HCT116 (cell line): ENCODE measurements at regions not wholly inside any gene's neighbourhood (a gene's known extent, or its start where the extent isn't known, plus 50 kb on each side); places are given as distances from the start of the nearest gene placed in this dataset.

Source experiments
- ATAC-seq: fragments of 200-7000 bp; cut with Tn5 transposase; 2 replicates; pipeline ENCODE4 v1.9.1; 2020; ENCODE audit warnings: mild to moderate bottlenecking, moderate library complexity
- BruUV-seq: library from RNA; stranded (reverse); fragments of 400-500 nt; replicated peaks from 2 replicates; lab custom pipeline; 2021; lab: Mats Ljungman, UMichigan
- CTCF ChIA-PET: fragments of 300-600 bp; sonication (Branson Sonifier 250); formaldehyde crosslinking; loops from one replicate; lab custom pipeline; 2021; ENCODE audit warnings: antibody characterized with exemption; lab: Charles Lee
- POLR2A ChIA-PET: fragments of 300-600, 350-600 bp; sonication (Branson Sonifier 250); formaldehyde crosslinking; loops from one replicate; lab custom pipeline; 2021; ENCODE audit warnings: antibody characterized with exemption; lab: Charles Lee
- RAD21 ChIA-PET, 2 experiments: fragments of 300-600 bp; sonication (Branson Sonifier 250); formaldehyde crosslinking; loops; one replicate each; lab custom pipeline; 2023; ENCODE audit warnings: low total read pairs in 2 of 2; ENCODE audit not compliant: uncharacterized antibody in 2 of 2, unreplicated experiment in 2 of 2, low non-redundant PET in 1 of 2; lab: Charles Lee
- DNase-seq: peaks from one replicate; pipeline ENCODE4 v3.0.0-alpha.2; 2010; ENCODE audit warnings: low read depth, low spot score
- H2AFZ ChIP-seq: fragments of 200-600 bp; shearing (Covaris generic), sonication (generic); 2 replicates; pipeline ENCODE4 v1.6.1; 2017; ENCODE audit warnings: low read depth, mixed run types, mixed read lengths, antibody characterized with exemption, low read length; ENCODE audit not compliant: poor library complexity, severe bottlenecking
- H3K27ac ChIP-seq: 2 replicates; pipeline ENCODE4 v1.5.1; 2012; ENCODE audit warnings: low read depth, low read length
- H3K27me3 ChIP-seq: fragments of 200-600 bp; sonication (generic); 2 replicates; pipeline ENCODE4 v1.6.1; 2016; ENCODE audit warnings: mixed run types, low read length, mixed read lengths; ENCODE audit not compliant: insufficient read depth
- H3K36me3 ChIP-seq, 2 experiments: fragments of 200-500 bp in 1 of 2; fragments of 200-600 bp in 1 of 2; sonication (Bioruptor generic) in 1 of 2; sonication (generic) in 1 of 2; 2 replicates each; pipeline versions ENCODE4 v1.5.1 to v1.6.1; 2014 to 2016; ENCODE audit warnings: low read length in 2 of 2, inconsistent platforms in 1 of 2, mixed read lengths in 1 of 2, mixed run types in 1 of 2; ENCODE audit not compliant: insufficient read depth in 2 of 2, control insufficient read depth in 1 of 2
- H3K4me1 ChIP-seq, 2 experiments: fragments of 200-600 bp in 1 of 2; sonication (generic) in 1 of 2; 2 replicates each; pipeline versions ENCODE4 v1.5.1 to v1.6.1; 2012 to 2017; ENCODE audit warnings: low read length in 2 of 2, inconsistent platforms in 1 of 2, mild to moderate bottlenecking in 1 of 2, mixed read lengths in 1 of 2, mixed run types in 1 of 2, moderate library complexity in 1 of 2; ENCODE audit not compliant: insufficient read depth in 2 of 2, control insufficient read depth in 1 of 2
- H3K4me2 ChIP-seq: fragments of 200-600 bp; sonication (generic); 2 replicates; pipeline ENCODE4 v1.6.1; 2017; ENCODE audit warnings: mixed run types, low read length, mixed read lengths
- H3K4me3 ChIP-seq, 2 experiments: fragments of 200-600 bp in 1 of 2; sonication (generic) in 1 of 2; replicated peaks in 1 of 2; 2 replicates each; pipeline ENCODE4 v1.5.1; 2011 to 2016; ENCODE audit warnings: low read length in 2 of 2, control low read depth in 1 of 2, low read depth in 1 of 2, mild to moderate bottlenecking in 1 of 2, mixed read lengths in 1 of 2, mixed run types in 1 of 2
- H3K79me2 ChIP-seq: fragments of 200-600 bp; sonication (generic); 2 replicates; pipeline ENCODE4 v1.6.1; 2017; ENCODE audit warnings: mild to moderate bottlenecking, mixed run types, low read length, moderate library complexity, mixed read lengths; ENCODE audit not compliant: insufficient read depth
- H3K9ac ChIP-seq: fragments of 200-600 bp; sonication (generic); 2 replicates; pipeline ENCODE4 v1.6.1; 2016; ENCODE audit warnings: low read length, mixed read lengths
- H3K9me2 ChIP-seq: fragments of 200-600 bp; sonication (generic), shearing (Covaris generic); 2 replicates; pipeline ENCODE4 v1.6.1; 2017; ENCODE audit warnings: mixed run types, mild to moderate bottlenecking, moderate library complexity; ENCODE audit not compliant: insufficient read depth
- H3K9me3 ChIP-seq, 2 experiments: fragments of 200-500 bp in 1 of 2; fragments of 200-600 bp in 1 of 2; sonication (Bioruptor generic) in 1 of 2; sonication (generic) in 1 of 2; 2 replicates each; pipeline ENCODE4 v1.6.1; 2014 to 2017; ENCODE audit warnings: low read length in 2 of 2, mixed read lengths in 2 of 2, inconsistent platforms in 1 of 2, low read depth in 1 of 2, mild to moderate bottlenecking in 1 of 2, mixed run types in 1 of 2, moderate library complexity in 1 of 2; ENCODE audit not compliant: control insufficient read depth in 1 of 2, insufficient read depth in 1 of 2
- H4K20me1 ChIP-seq: fragments of 200-600 bp; sonication (generic), shearing (Covaris generic); 2 replicates; pipeline ENCODE4 v1.6.1; 2017; ENCODE audit warnings: mixed run types, mild to moderate bottlenecking, moderate library complexity; ENCODE audit not compliant: insufficient read depth
- CBX3 ChIP-seq: IDR thresholded peaks from 2 replicates; pipeline ENCODE4 v1.6.1; 2012; ENCODE audit warnings: low read depth
- CEBPB ChIP-seq: IDR thresholded peaks from 2 replicates; pipeline ENCODE4 v1.6.1; 2012; ENCODE audit warnings: low read depth
- EGR1 ChIP-seq: IDR thresholded peaks from 2 replicates; pipeline ENCODE4 v1.6.1; 2012; ENCODE audit warnings: low read depth
- ELF1 ChIP-seq: IDR thresholded peaks from 2 replicates; pipeline ENCODE4 v1.6.1; 2012; ENCODE audit warnings: low read depth, borderline replicate concordance
- EZH2 ChIP-seq: fragments of 200-600 bp; sonication (generic); IDR thresholded peaks from 2 replicates; pipeline ENCODE4 v1.6.1; 2017; ENCODE audit warnings: antibody characterized with exemption, mixed run types
- FOSL1 ChIP-seq: IDR thresholded peaks from 2 replicates; pipeline ENCODE4 v1.6.1; 2012; ENCODE audit warnings: low read depth
- JUND ChIP-seq: IDR thresholded peaks from 2 replicates; pipeline ENCODE4 v1.6.1; 2012
- POLR2A ChIP-seq: IDR thresholded peaks from 2 replicates; pipeline ENCODE4 v1.7.0; 2011; ENCODE audit warnings: borderline replicate concordance; ENCODE audit not compliant: insufficient read depth, insufficient read length; ENCODE audit errors: extremely low read depth
- POLR2AphosphoS5 ChIP-seq: IDR thresholded peaks from 2 replicates; pipeline ENCODE4 v1.6.1; 2011; ENCODE audit warnings: mild to moderate bottlenecking, low read depth, low read length, moderate library complexity
- RAD21 ChIP-seq: IDR thresholded peaks from 2 replicates; pipeline ENCODE4 v1.6.1; 2012; ENCODE audit warnings: low read depth, mild to moderate bottlenecking
- SIN3A ChIP-seq: IDR thresholded peaks from 2 replicates; pipeline ENCODE4 v1.6.1; 2012; ENCODE audit warnings: low read depth
- SRF ChIP-seq: IDR thresholded peaks from 2 replicates; pipeline ENCODE4 v1.6.1; 2012; ENCODE audit warnings: low read depth
- TCF7L2 ChIP-seq: IDR thresholded peaks from 2 replicates; pipeline ENCODE4 v1.7.0; 2011; ENCODE audit warnings: borderline replicate concordance, inconsistent platforms; ENCODE audit not compliant: insufficient read depth, insufficient read length; ENCODE audit errors: extremely low read depth
- ZFX ChIP-seq: fragments of 450-650 bp; IDR thresholded peaks from 2 replicates; pipeline ENCODE4 v1.6.1; 2017
- intact Hi-C: fragments of 100-400 bp; cut with micrococcal nuclease; formaldehyde crosslinking; loops from 2 replicates; pipeline ENCODE4 v1.10.0; 2022
- TF ChIP-seq, protein P1 (sequence below): IDR thresholded peaks from 2 replicates; pipeline ENCODE4 v1.6.1; 2012
- TF ChIP-seq, protein P2 (sequence below): IDR thresholded peaks from 2 replicates; pipeline ENCODE4 v1.6.1; 2012; ENCODE audit warnings: low read depth

- no peaks in the 10 kb centered on the region for H4K20me1 ChIP-seq
- no TSS peak for BruUV-seq
- H3K9me2 ChIP-seq, result no peaks in the 10 kb centered on the region; the same call in 1 of the 2 replicates
- no peaks in the 10 kb centered on the region for H3K9me3 ChIP-seq
- no peak overlapping the region for H3K9ac ChIP-seq
- no peak overlapping the region for H3K27ac ChIP-seq
- intact Hi-C loops, result no loop called here
- no peak overlapping the region for H3K4me2 ChIP-seq
- no peaks in the 10 kb centered on the region for H3K4me1 ChIP-seq
- H2AFZ ChIP-seq, result no peak overlapping the region
- RAD21 ChIA-PET, result no interaction called here
- ATAC-seq (no peak), DNase-seq (no peak)
- TF ChIP-seq CBX3, result no peak
- TF ChIP-seq POLR2AphosphoS5, result no peak
- no peak for TF ChIP-seq POLR2A
- no peak for TF ChIP-seq SIN3A
- TF ChIP-seq EGR1, result no peak
- TF ChIP-seq CEBPB, result no peak
- TF ChIP-seq, protein P1, sequence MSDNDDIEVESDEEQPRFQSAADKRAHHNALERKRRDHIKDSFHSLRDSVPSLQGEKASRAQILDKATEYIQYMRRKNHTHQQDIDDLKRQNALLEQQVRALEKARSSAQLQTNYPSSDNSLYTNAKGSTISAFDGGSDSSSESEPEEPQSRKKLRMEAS, result no peak
- TF ChIP-seq ELF1, result no peak
- no peak for TF ChIP-seq TCF7L2
- TF ChIP-seq, protein P2, sequence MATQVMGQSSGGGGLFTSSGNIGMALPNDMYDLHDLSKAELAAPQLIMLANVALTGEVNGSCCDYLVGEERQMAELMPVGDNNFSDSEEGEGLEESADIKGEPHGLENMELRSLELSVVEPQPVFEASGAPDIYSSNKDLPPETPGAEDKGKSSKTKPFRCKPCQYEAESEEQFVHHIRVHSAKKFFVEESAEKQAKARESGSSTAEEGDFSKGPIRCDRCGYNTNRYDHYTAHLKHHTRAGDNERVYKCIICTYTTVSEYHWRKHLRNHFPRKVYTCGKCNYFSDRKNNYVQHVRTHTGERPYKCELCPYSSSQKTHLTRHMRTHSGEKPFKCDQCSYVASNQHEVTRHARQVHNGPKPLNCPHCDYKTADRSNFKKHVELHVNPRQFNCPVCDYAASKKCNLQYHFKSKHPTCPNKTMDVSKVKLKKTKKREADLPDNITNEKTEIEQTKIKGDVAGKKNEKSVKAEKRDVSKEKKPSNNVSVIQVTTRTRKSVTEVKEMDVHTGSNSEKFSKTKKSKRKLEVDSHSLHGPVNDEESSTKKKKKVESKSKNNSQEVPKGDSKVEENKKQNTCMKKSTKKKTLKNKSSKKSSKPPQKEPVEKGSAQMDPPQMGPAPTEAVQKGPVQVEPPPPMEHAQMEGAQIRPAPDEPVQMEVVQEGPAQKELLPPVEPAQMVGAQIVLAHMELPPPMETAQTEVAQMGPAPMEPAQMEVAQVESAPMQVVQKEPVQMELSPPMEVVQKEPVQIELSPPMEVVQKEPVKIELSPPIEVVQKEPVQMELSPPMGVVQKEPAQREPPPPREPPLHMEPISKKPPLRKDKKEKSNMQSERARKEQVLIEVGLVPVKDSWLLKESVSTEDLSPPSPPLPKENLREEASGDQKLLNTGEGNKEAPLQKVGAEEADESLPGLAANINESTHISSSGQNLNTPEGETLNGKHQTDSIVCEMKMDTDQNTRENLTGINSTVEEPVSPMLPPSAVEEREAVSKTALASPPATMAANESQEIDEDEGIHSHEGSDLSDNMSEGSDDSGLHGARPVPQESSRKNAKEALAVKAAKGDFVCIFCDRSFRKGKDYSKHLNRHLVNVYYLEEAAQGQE, result no peak
- TF ChIP-seq SRF, result no peak
- TF ChIP-seq RAD21, result no peak
- no peak for TF ChIP-seq JUND
- TF ChIP-seq FOSL1, result no peak
- TF ChIP-seq ZFX, result no peak
- TF ChIP-seq EZH2, result no peak
- CTCF ChIA-PET, result no interaction called here
- no peaks in the 10 kb centered on the region for H3K27me3 ChIP-seq
- H3K36me3 ChIP-seq, result no peaks in the 10 kb centered on the region
- no peak overlapping the region for H3K4me3 ChIP-seq
- POLR2A ChIA-PET, result no interaction called here
- H3K79me2 ChIP-seq, result no peaks in the 10 kb centered on the region
These were observed 167.9 kb upstream of the SPATS2L start for GRCh38 chr2:200138391-200139124.
